H1 (cell line): ENCODE measurements at regions not wholly inside any gene's neighbourhood (a gene's known extent, or its start where the extent isn't known, plus 50 kb on each side); places are given as distances from the start of the nearest gene placed in this dataset.

Experiments used
- CTCF ChIA-PET: fragments of 300-600 bp; sonication (Branson Sonifier 250); formaldehyde crosslinking; loops from one replicate; lab custom pipeline; 2021; ENCODE audit not compliant: partially characterized antibody; lab: Charles Lee
- POLR2A ChIA-PET: fragments of 300-600 bp; sonication (Branson Sonifier 250); formaldehyde crosslinking; loops from one replicate; lab custom pipeline; 2021; ENCODE audit warnings: inconsistent platforms; ENCODE audit not compliant: partially characterized antibody; lab: Charles Lee
- DNase-seq, 2 experiments: peaks; one replicate each; pipeline versions ENCODE4 v3.0.0 to v3.0.0-alpha.2; 2010 to 2022; ENCODE audit warnings: low spot score in 2 of 2, low read depth in 1 of 2, mixed read lengths in 1 of 2
- FAIRE-seq: peaks from 2 replicates; lab custom pipeline; 2011; peaks lifted over from hg19 to GRCh38; lab: Jason Lieb, UNC
- H2AFZ ChIP-seq: 2 replicates; pipeline ENCODE4 v1.8.1; 2012; ENCODE audit warnings: low read length, inconsistent platforms
- H2AK5ac ChIP-seq: 2 replicates; pipeline ENCODE4 v1.6.1; 2013; ENCODE audit warnings: low read depth, low read length
- H2BK120ac ChIP-seq: replicated peaks from 2 replicates; pipeline ENCODE3; 2013; ENCODE audit warnings: low read depth, low read length, inconsistent platforms
- H2BK12ac ChIP-seq: 2 replicates; pipeline ENCODE4 v1.6.1; 2013; ENCODE audit warnings: low read depth, low read length
- H2BK15ac ChIP-seq: 2 replicates; pipeline ENCODE4 v1.6.1; 2013; ENCODE audit warnings: low read length
- H2BK20ac ChIP-seq: 2 replicates; pipeline ENCODE4 v1.6.1; 2013; ENCODE audit warnings: low read length
- H2BK5ac ChIP-seq: 2 replicates; pipeline ENCODE4 v1.6.1; 2013; ENCODE audit warnings: low read depth, low read length
- H3K14ac ChIP-seq: 2 replicates; pipeline ENCODE4 v1.6.1; 2013; ENCODE audit warnings: inconsistent platforms; ENCODE audit not compliant: insufficient read length
- H3K18ac ChIP-seq: 2 replicates; pipeline ENCODE4 v1.6.1; 2013; ENCODE audit warnings: low read length; ENCODE audit errors: extremely low read depth
- H3K23ac ChIP-seq: 2 replicates; pipeline ENCODE4 v1.6.1; 2013; ENCODE audit warnings: inconsistent platforms; ENCODE audit not compliant: insufficient read length
- H3K23me2 ChIP-seq: 2 replicates; pipeline ENCODE4 v1.6.1; 2013; ENCODE audit warnings: low read depth, low read length
- H3K27ac ChIP-seq: 2 replicates; pipeline ENCODE4 v1.6.1; 2011; ENCODE audit warnings: low read depth, low read length, inconsistent platforms
- H3K27me3 ChIP-seq, 4 experiments: replicated peaks in 1 of 4; 1 replicate in 1 of 4; 2 replicates in 3 of 4; pipeline versions ENCODE4 v1.6.1 to v1.8.1; 2011 to 2013; ENCODE audit warnings: low read length in 3 of 4, mild to moderate bottlenecking in 3 of 4, inconsistent platforms in 2 of 4, mixed read lengths in 2 of 4, moderate library complexity in 1 of 4; ENCODE audit not compliant: control insufficient read depth in 3 of 4, insufficient read depth in 3 of 4; ENCODE audit errors: extremely low read depth in 1 of 4
- H3K36me3 ChIP-seq, 4 experiments: 2 replicates each; pipeline versions ENCODE4 v1.6.1 to v1.8.1; 2011 to 2013; ENCODE audit warnings: mild to moderate bottlenecking in 4 of 4, low read length in 3 of 4, moderate library complexity in 2 of 4, control low read depth in 1 of 4, inconsistent platforms in 1 of 4; ENCODE audit not compliant: insufficient read depth in 4 of 4, control insufficient read depth in 2 of 4
- H3K4ac ChIP-seq: replicated peaks from 2 replicates; pipeline ENCODE3; 2013; ENCODE audit warnings: low read length, low read depth, mixed read lengths, inconsistent platforms; ENCODE audit not compliant: insufficient read length
- H3K4me1 ChIP-seq, 4 experiments: replicated peaks in 1 of 4; 1 replicate in 1 of 4; 2 replicates in 3 of 4; pipeline versions ENCODE4 v1.6.1 to v1.8.1; 2011 to 2013; ENCODE audit warnings: low read length in 3 of 4, inconsistent platforms in 2 of 4, mixed read lengths in 1 of 4; ENCODE audit not compliant: insufficient read depth in 4 of 4, control insufficient read depth in 3 of 4
- H3K4me2 ChIP-seq, 2 experiments: 2 replicates each; pipeline versions ENCODE4 v1.6.1 to v1.8.1; 2011 to 2013; ENCODE audit warnings: low read depth in 2 of 2, low read length in 2 of 2, control low read depth in 1 of 2, inconsistent platforms in 1 of 2, mild to moderate bottlenecking in 1 of 2; ENCODE audit not compliant: insufficient read depth in 1 of 2
- H3K4me3 ChIP-seq, 4 experiments: fragments of 200-600, 300-600 bp in 1 of 4; sonication (generic), shearing (Covaris generic), sonication (Bioruptor Twin) in 1 of 4; 2 replicates each; pipeline versions ENCODE4 v1.5.1 to v1.8.1; 2011 to 2016; ENCODE audit warnings: low read length in 4 of 4, low read depth in 3 of 4, control low read depth in 2 of 4, inconsistent platforms in 2 of 4, mild to moderate bottlenecking in 2 of 4, mixed read lengths in 1 of 4, moderate library complexity in 1 of 4; ENCODE audit not compliant: insufficient read depth in 2 of 4; ENCODE audit errors: extremely low read depth in 1 of 4
- H3K56ac ChIP-seq: replicated peaks from 2 replicates; pipeline ENCODE3; 2013; ENCODE audit warnings: low read depth, mild to moderate bottlenecking, mixed read lengths, low read length, inconsistent platforms; ENCODE audit not compliant: insufficient read length
- H3K79me1 ChIP-seq: 2 replicates; pipeline ENCODE4 v1.6.1; 2013; ENCODE audit warnings: low read depth, low read length, control low read depth
- H3K79me2 ChIP-seq, 2 experiments: 2 replicates each; pipeline versions ENCODE4 v1.6.1 to v1.8.1; 2012 to 2013; ENCODE audit warnings: low read length in 2 of 2, mild to moderate bottlenecking in 2 of 2, inconsistent platforms in 1 of 2; ENCODE audit not compliant: insufficient read depth in 2 of 2, control insufficient read depth in 1 of 2
- H3K9ac ChIP-seq, 4 experiments: replicated peaks in 1 of 4; 1 replicate in 1 of 4; 2 replicates in 3 of 4; pipeline versions ENCODE4 v1.6.1 to v1.8.1; 2011 to 2013; ENCODE audit warnings: low read depth in 3 of 4, low read length in 3 of 4, control low read depth in 2 of 4, mild to moderate bottlenecking in 2 of 4, moderate library complexity in 2 of 4, inconsistent platforms in 1 of 4; ENCODE audit errors: extremely low read depth in 1 of 4
- H3K9me3 ChIP-seq, 2 experiments: 2 replicates each; pipeline versions ENCODE4 v1.6.1 to v1.8.1; 2012 to 2013; ENCODE audit warnings: mild to moderate bottlenecking in 2 of 2, moderate library complexity in 2 of 2, control low read depth in 1 of 2, inconsistent platforms in 1 of 2, low read depth in 1 of 2, low read length in 1 of 2, mixed read lengths in 1 of 2; ENCODE audit not compliant: insufficient read depth in 2 of 2
- H4K20me1 ChIP-seq, 2 experiments: replicated peaks in 1 of 2; 2 replicates each; pipeline versions ENCODE3 to v1.8.1; 2011 to 2013; ENCODE audit warnings: inconsistent platforms in 2 of 2, low read length in 2 of 2, mild to moderate bottlenecking in 1 of 2; ENCODE audit not compliant: insufficient read depth in 2 of 2, control insufficient read depth in 1 of 2
- H4K5ac ChIP-seq: 2 replicates; pipeline ENCODE4 v1.6.1; 2013; ENCODE audit warnings: low read length, low read depth, mixed read lengths, inconsistent platforms; ENCODE audit not compliant: insufficient read length
- H4K8ac ChIP-seq: 2 replicates; pipeline ENCODE4 v1.8.0; 2013; ENCODE audit warnings: mild to moderate bottlenecking, moderate library complexity, low read length, inconsistent platforms; ENCODE audit not compliant: insufficient read depth; ENCODE audit errors: extremely low read depth
- H4K91ac ChIP-seq: replicated peaks from 2 replicates; pipeline ENCODE3; 2013; ENCODE audit warnings: low read length, mixed read lengths, inconsistent platforms; ENCODE audit not compliant: insufficient read length
- ASH2L ChIP-seq: fragments of 200-600, 300-600 bp; sonication (generic); IDR thresholded peaks from one replicate; pipeline ENCODE4 v1.7.1; 2017; ENCODE audit warnings: low read length
- CBX5 ChIP-seq: fragments of 300-800, 300-1000 bp; sonication (generic); IDR thresholded peaks from 2 replicates; pipeline ENCODE4 v1.7.1; 2016; ENCODE audit warnings: antibody characterized with exemption, low read length, low read depth
- CTBP2 ChIP-seq: IDR thresholded peaks from 2 replicates; pipeline ENCODE4 v1.7.0; 2011; ENCODE audit warnings: borderline replicate concordance, mild to moderate bottlenecking, moderate library complexity, mixed read lengths, low read length; ENCODE audit not compliant: insufficient read depth, insufficient read length
- WGBS, 2 experiments: shearing (Covaris generic) in 1 of 2; methylation state at CpG; one replicate each; pipeline versions ENCODE4 v1.1.6 to v1.1.7; 2013 to 2015; ENCODE audit warnings: low lambda C conversion rate in 2 of 2, mixed read lengths in 2 of 2, inconsistent platforms in 1 of 2, low coverage in 1 of 2, missing lambda C conversion rate in 1 of 2; ENCODE audit not compliant: insufficient replicate concordance in 2 of 2, insufficient coverage in 1 of 2, insufficient read length in 1 of 2; ENCODE audit errors: extremely low coverage in 1 of 2, missing lambda C conversion rate in 1 of 2; 5-methylcytosine and 5-hydroxymethylcytosine counted together

DNA sequence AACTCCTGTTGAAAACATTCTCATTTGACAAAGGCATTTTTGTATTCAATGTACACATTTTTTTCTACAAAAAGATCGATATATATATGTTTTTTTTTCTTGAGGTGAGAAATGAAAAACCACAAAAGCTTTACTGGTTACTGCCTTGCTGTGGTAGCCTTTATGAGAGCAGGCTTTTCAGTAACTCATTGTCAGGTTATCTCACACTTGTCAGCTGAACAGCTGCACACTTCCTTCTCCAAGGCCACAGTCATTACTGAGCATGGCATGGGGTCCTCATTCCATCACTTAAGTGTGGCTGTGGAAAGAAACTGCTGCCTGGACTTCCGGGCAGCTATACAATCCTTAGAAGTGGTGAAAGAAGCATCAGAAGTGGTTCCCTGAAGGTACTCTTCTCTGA is 169.3 kb upstream of the ZP4 start:
- no peak overlapping the region for H3K14ac ChIP-seq
- ChIA-PET POLR2A (no interaction called here), CTCF (interaction anchor here (0.9 kb wide), 1 partner anchor 29 kb away, joined by 3 read pairs; no protein-coding TSS in a partner anchor)
- WGBS, 2 experiments, result 96% methylated on average over 2 of the region's 2 CpGs; no CpG with 5 or more reads in 1 of the 2 experiments
- no peaks in the 10 kb centered on the region for H4K20me1 ChIP-seq
- H3K36me3 ChIP-seq, result peaks cover 0 to 4% (median 0%) of the 10 kb centered on the region in 4 experiments; a peak in 1 of 8 replicates
- peaks cover 10 to 17% of the 10 kb centered on the region in 2 experiments; a peak in 3 of 4 replicates for H3K9me3 ChIP-seq
- no peak for DNase-seq
- H3K56ac ChIP-seq, result no peak overlapping the region
- no peak overlapping the region for H4K8ac ChIP-seq
- H3K4me3 ChIP-seq, result no peak overlapping the region
- no peak overlapping the region for H2BK12ac ChIP-seq
- H2BK20ac ChIP-seq, result no peak overlapping the region
- H3K79me2 ChIP-seq, result no peaks in the 10 kb centered on the region
- no peaks in the 10 kb centered on the region for H3K27me3 ChIP-seq
- H3K23me2 ChIP-seq, result no peaks in the 10 kb centered on the region
- H3K4me1 ChIP-seq, result no peaks in the 10 kb centered on the region
- H4K91ac ChIP-seq, result no peak overlapping the region
- H3K4me2 ChIP-seq, result no peak overlapping the region
- no peaks in the 10 kb centered on the region for H3K79me1 ChIP-seq
- H2BK5ac ChIP-seq, result no peak overlapping the region
- no peak for FAIRE-seq
- H4K5ac ChIP-seq, result no peak overlapping the region
- H3K27ac ChIP-seq, result no peak overlapping the region
- no peak overlapping the region for H3K9ac ChIP-seq
- no peak overlapping the region for H3K18ac ChIP-seq
- H2BK120ac ChIP-seq, result no peak overlapping the region
- H2BK15ac ChIP-seq, result no peak overlapping the region
- H3K23ac ChIP-seq, result no peak overlapping the region
- H2AK5ac ChIP-seq, result no peak overlapping the region
- no peak for TF ChIP-seq ASH2L
- no peak for TF ChIP-seq CBX5
- no peak for TF ChIP-seq CTBP2
- no peak overlapping the region for H3K4ac ChIP-seq
- H2AFZ ChIP-seq, result no peak overlapping the region
